Cerebellar cortex (tissue), 1 donor: ENCODE measurements at regions not wholly inside any gene's neighbourhood (a gene's known extent, or its start where the extent isn't known, plus 50 kb on each side); places are given as distances from the start of the nearest gene placed in this dataset.

ENCODE experiments used
- DNase-seq: peaks from one replicate; pipeline ENCODE4 v3.0.0-alpha.2; 2015; ENCODE audit warnings: low spot score

- no peak for DNase-seq
Observed at GRCh38 chr11:119810478-119811232, 81.7 kb upstream of the NECTIN1 start.

DNA sequence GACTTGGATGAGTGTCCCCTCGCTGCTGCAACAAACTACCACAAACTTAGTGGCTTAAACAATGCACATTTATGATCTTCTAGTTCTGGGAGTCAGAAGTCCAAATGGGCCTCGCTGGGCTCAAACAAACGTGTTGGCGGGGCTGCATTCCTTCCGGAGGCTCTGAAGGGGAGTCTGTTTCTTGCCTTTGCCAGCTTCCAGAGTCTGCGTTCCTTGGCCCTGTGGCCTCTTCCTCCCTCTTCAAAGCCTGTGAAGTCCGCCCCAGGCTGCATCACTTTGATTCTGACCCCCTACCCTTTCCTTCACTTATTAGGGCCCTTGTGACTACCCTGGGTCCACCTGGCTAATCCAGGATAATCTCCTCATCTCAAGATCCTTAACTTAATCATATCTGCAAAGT lies 80.3 kb upstream of the NECTIN1 start:
- no peak for DNase-seq

- no peak for DNase-seq
Observed at GRCh38 chr11:119808407-119809185, 79.6 kb upstream of the NECTIN1 start.

- no peak for DNase-seq
Observed at GRCh38 chr11:119807841-119808240, 78.8 kb upstream of the NECTIN1 start.

DNA sequence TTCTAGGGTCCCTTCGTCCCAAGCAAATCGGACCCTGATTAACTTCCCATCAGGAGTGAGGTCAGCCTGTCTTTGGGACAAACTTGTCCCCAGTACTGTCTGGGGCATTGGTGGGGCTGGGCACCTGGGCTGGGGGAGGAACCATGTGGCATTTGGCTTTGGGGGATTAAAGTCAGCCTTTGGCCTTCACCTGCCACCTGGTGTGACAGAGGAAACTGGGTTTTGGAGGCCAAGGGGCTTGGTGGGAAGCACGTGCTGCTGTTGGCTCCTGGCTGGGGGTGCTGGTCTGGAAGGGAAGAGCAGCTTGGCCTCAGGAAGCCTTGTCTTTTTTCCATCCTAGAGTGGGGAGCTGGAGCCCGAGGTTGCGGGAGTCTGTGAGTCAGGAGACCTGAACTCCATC lies 78.4 kb upstream of the NECTIN1 start:
- no peak for DNase-seq

GRCh38 chr11:119806064-119806915 lies 77.3 kb upstream of the NECTIN1 start:
- peak; percentile 93 for DNase-seq

GRCh38 chr11:119805663-119806062 lies 76.7 kb upstream of the NECTIN1 start:
- DNase-seq: no peak

DNA sequence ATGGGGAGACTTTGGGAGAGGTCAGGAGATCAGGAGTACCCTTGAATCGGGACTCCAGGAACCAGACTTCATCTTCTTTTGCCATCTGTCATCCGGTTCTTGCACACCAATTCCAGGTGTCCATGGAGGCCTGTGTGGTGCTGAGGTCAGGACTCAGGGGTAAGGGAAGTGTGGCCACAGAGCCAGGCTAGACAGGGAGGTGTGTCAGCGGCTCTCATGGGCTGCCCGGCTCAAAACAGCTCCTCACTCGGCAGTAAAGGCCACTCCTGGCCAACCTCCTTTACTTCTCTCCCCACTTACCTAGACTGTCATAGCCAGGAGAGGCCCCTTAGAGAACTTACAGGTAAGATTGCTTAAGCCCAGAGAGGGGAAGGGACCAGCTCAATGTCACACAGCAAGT lies 75.7 kb upstream of the NECTIN1 start:
- no peak for DNase-seq

GRCh38 chr11:119803726-119804294 lies 74.8 kb upstream of the NECTIN1 start:
- peak; percentile 67 for DNase-seq

DNA sequence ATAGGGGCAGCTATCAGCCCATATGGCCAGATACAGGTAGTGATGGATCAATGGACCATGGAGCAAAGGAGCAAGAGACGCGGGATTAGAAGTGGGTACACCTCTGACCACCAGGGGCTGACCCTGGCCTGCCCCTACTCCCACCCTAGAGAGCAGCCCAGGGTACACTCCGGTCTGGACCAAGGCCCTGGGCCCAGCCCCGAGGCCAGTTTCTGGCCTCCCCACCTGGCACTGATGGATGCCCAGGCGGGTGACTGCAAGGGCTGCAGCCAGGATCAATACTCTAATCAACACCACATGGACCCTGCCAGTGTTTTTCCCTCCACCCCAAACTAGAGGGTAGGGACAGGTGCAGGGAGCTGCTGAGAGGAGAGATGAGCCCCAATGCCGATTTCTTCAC lies 74.1 kb upstream of the NECTIN1 start:
- DNase-seq: no peak

DNA sequence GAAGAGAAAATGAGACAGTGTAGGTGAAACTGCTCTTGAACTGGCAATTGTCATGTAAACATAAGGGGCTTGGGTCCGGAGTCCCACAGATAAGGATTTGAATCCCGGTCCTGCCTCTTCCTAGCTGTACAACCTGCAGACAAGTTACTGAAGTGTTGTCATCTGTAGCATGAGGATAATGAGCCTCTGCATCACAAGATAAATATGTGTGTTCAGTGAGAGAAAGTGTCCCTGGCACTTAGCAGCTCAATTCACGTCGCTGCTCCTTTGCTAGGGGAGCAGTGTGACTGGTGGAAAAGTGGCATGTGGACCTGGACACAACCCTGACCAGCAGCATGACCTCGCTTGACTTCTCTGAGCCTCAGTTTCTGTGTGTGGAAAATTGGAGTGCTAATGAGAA lies 73.7 kb upstream of the NECTIN1 start:
- DNase-seq: no peak

DNA sequence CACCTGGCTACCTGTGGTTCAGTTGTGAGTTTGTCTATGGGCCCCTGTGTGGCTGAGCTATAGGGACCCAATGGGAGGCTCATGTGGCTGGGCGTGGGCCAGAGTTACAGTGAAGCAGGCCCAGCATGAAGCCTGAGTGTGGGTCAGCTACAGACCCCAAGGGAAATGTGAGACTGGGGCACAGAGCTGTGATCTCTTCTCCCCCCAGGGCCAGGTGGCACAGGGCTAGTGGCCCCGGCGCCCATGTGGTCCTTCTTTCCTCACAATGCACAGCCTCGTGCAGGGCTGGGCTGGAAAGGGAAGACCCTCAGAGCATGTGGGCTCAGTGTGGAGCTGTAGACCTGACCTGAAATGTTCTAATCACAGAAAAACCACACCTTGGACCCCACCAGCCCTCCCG lies 71.6 kb upstream of the NECTIN1 start:
- DNase-seq: no peak

- no peak for DNase-seq
Observed at GRCh38 chr11:119800171-119800570, 71.2 kb upstream of the NECTIN1 start.

GRCh38 chr11:119798656-119799055 lies 69.7 kb upstream of the NECTIN1 start:
- no peak for DNase-seq

GRCh38 chr11:119797736-119798135 lies 68.7 kb upstream of the NECTIN1 start:
- no peak for DNase-seq

GRCh38 chr11:119797123-119797611 lies 68.2 kb upstream of the NECTIN1 start:
- DNase-seq: no peak

DNA sequence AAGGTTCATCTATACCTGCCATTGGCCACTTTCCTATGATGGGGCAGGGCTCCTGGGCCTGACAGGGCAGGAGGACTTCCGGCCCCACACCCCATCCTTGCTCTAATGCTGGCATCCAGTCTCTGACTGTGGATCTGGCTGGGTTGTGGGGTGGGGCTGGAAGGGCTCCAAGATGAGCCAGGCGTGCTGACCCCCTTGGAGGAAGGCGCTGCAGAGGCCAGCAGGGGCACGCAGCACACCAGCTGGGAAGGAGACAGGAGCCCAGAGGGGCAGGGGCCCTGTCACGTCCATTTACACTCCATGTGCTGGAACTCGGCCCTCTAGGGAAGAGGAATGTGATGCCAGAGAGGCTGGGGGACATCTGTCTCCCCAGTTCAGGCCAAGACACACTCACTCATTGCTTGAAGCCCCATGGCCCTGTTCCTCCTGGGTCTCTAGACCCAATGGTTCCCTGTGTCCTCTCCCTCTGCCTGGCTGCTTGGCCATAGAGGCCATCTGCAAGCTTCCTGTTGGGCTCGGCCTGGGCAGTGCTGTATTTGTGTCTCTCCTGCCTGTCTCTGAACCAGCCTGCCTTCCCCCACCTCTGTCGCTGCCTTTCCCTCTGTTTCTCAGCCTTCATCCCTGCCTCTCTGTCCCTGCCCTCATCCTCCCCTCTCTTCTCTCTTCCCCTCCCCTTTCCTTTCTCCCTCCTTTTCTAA lies 67.5 kb upstream of the NECTIN1 start:
- DNase-seq: peak; percentile 36

DNA sequence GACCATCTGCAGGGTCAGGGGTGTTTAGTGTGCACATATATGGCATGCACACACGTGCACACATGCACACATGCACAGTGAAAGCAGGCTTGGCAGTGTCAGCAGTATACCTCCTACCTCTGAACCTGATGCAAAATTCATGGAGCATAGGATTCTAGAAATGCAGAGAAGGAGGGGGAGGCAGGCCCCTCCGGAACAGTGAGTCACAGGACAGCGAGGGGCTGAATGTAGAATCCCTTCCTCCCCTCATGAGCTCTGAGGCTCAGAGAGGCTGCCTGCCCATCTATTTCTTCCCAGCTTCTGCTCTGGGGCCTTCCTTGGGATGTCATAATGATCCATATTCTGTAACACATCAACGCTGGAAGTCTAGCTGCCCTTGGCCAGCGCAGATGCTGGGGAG lies 66.7 kb upstream of the NECTIN1 start:
- no peak for DNase-seq

- no peak for DNase-seq
Observed at GRCh38 chr11:119795231-119795630, 66.2 kb upstream of the NECTIN1 start.

DNA sequence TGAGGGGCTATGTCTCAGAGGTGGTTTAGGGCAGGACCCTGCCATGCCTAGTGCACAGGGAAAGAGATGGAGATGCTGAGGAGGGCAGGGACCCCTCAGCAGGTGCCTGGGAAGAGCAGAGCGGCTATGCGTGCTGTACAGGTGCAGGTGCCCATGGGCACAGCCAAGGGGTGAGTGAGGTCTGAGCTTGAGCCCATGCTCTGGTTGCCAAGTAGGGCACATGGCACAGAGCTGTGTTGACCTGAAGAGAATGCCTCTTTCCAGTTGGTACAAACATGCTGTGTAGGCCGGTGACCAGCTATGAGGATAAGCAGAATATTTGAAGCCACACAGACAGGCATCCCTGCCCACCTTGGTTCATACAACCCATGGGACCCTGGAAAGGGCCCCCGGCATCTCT lies 65.8 kb upstream of the NECTIN1 start:
- DNase-seq: no peak

GRCh38 chr11:119794141-119794665 lies 65.2 kb upstream of the NECTIN1 start:
- DNase-seq: no peak
